ENCODE measurements at regions not wholly inside any gene's neighbourhood (a gene's known extent, or its start where the extent isn't known, plus 50 kb on each side); places are given as distances from the start of the nearest gene placed in this dataset.

GRCh38 chr18:47613929-47614328 lies 316.5 kb downstream of the SMAD2 start:
- no peak for TF ChIP-seq CTCF (IDR thresholded peaks at IDR 0.05; ENCODE audit: low read depth, low read length, missing control alignments)
- no peak for DNase-seq (ENCODE audit: low read depth)
- H3K4me3 ChIP-seq (ENCODE audit: low read depth, low read length), result no peak overlapping the region
- in situ Hi-C loops (cut with HindIII; ENCODE audit: low sequenced_read_pairs), result no loop called here

GRCh38 chr18:47611649-47612048 lies 318.8 kb downstream of the SMAD2 start:
- DNase-seq (ENCODE audit: low read depth), result no peak
- in situ Hi-C loops (cut with HindIII; ENCODE audit: low sequenced_read_pairs), result no loop called here
- no peak overlapping the region for H3K4me3 ChIP-seq (ENCODE audit: low read depth, low read length)
- no peak for TF ChIP-seq CTCF (IDR thresholded peaks at IDR 0.05; ENCODE audit: low read depth, low read length, missing control alignments)

GRCh38 chr18:47606526-47606925 lies 323.9 kb downstream of the SMAD2 start:
- no peak for DNase-seq (ENCODE audit: low read depth)
- H3K4me3 ChIP-seq (ENCODE audit: low read depth, low read length), result no peak overlapping the region
- in situ Hi-C loops (cut with HindIII; ENCODE audit: low sequenced_read_pairs), result no loop called here
- TF ChIP-seq CTCF (IDR thresholded peaks at IDR 0.05; ENCODE audit: low read depth, low read length, missing control alignments), result no peak

- in situ Hi-C loops (cut with HindIII; ENCODE audit: low sequenced_read_pairs), result no loop called here
- TF ChIP-seq CTCF (IDR thresholded peaks at IDR 0.05; ENCODE audit: low read depth, low read length, missing control alignments), result no peak
- no peak for DNase-seq (ENCODE audit: low read depth)
- H3K4me3 ChIP-seq (ENCODE audit: low read depth, low read length), result no peak overlapping the region
Measured at GRCh38 chr18:47605093-47605492, 325.4 kb downstream of the SMAD2 start.

GRCh38 chr18:47604021-47604420 lies 326.4 kb downstream of the SMAD2 start:
- TF ChIP-seq CTCF (IDR thresholded peaks at IDR 0.05; ENCODE audit: low read depth, low read length, missing control alignments), result no peak
- no peak overlapping the region for H3K4me3 ChIP-seq (ENCODE audit: low read depth, low read length)
- no peak for DNase-seq (ENCODE audit: low read depth)
- in situ Hi-C loops (cut with HindIII; ENCODE audit: low sequenced_read_pairs), result no loop called here

- TF ChIP-seq CTCF (IDR thresholded peaks at IDR 0.05; ENCODE audit: low read depth, low read length, missing control alignments), result no peak
- no peak overlapping the region for H3K4me3 ChIP-seq (ENCODE audit: low read depth, low read length)
- in situ Hi-C loops (cut with HindIII; ENCODE audit: low sequenced_read_pairs), result no loop called here
- no peak for DNase-seq (ENCODE audit: low read depth)
Measured at GRCh38 chr18:47603158-47603557, 327.3 kb downstream of the SMAD2 start.

Data from astrocyte of the cerebellum (primary cell).